ENCODE measurements at regions not wholly inside any gene's neighbourhood (a gene's known extent, or its start where the extent isn't known, plus 50 kb on each side); places are given as distances from the start of the nearest gene placed in this dataset.

DNA sequence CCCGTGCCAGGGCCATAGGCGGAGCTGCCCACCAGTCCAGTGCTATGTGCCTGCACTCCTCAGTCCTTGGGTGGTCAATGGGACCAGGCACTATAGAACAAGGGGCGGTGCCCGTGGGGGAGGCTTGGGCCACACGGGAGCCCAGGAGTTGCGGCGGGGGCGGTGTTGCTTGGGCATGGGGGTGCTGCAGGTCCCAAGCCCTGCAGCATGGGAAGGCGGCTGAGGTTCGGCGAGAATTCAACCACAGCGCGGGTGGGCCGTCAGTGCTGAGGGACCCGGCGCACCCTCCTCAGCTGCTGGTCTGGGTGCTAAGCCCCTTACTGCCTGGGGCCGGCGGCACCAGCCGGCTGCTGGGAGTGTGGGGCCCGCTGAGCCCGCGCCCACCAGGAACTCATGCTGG is 242.2 kb upstream of the SGCG start:
- no peak for TF ChIP-seq MAFK (IDR thresholded peaks at IDR 0.05; ENCODE audit: low read depth, low read length)
- TF ChIP-seq, protein P1, sequence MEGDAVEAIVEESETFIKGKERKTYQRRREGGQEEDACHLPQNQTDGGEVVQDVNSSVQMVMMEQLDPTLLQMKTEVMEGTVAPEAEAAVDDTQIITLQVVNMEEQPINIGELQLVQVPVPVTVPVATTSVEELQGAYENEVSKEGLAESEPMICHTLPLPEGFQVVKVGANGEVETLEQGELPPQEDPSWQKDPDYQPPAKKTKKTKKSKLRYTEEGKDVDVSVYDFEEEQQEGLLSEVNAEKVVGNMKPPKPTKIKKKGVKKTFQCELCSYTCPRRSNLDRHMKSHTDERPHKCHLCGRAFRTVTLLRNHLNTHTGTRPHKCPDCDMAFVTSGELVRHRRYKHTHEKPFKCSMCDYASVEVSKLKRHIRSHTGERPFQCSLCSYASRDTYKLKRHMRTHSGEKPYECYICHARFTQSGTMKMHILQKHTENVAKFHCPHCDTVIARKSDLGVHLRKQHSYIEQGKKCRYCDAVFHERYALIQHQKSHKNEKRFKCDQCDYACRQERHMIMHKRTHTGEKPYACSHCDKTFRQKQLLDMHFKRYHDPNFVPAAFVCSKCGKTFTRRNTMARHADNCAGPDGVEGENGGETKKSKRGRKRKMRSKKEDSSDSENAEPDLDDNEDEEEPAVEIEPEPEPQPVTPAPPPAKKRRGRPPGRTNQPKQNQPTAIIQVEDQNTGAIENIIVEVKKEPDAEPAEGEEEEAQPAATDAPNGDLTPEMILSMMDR (IDR thresholded peaks at IDR 0.05; ENCODE audit: control extremely low read depth in 1 of 3, insufficient read depth in 1 of 3, low read depth in 1 of 3, low read length in 3 of 3): no peak
- TF ChIP-seq TAF1 (IDR thresholded peaks at IDR 0.05; ENCODE audit: low read depth, low read length): no peak
- no peak for TF ChIP-seq POU5F1 (IDR thresholded peaks at IDR 0.05; ENCODE audit: low read depth, low read length)
- TF ChIP-seq, protein P2, sequence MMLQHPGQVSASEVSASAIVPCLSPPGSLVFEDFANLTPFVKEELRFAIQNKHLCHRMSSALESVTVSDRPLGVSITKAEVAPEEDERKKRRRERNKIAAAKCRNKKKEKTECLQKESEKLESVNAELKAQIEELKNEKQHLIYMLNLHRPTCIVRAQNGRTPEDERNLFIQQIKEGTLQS (IDR thresholded peaks at IDR 0.05; ENCODE audit: insufficient read depth, low read depth, low read length): no peak
- no peak for TF ChIP-seq SP1 (IDR thresholded peaks at IDR 0.05; ENCODE audit: low read depth, low read length)
- no peak for TF ChIP-seq POLR2AphosphoS5 (IDR thresholded peaks at IDR 0.05; ENCODE audit: low read depth, low read length)
- no peak for TF ChIP-seq FOSL1 (IDR thresholded peaks at IDR 0.05; ENCODE audit: insufficient read depth, low read depth, low read length)
- TF ChIP-seq RFX5 (IDR thresholded peaks at IDR 0.05; ENCODE audit: borderline replicate concordance, low read depth, low read length): no peak
